GM18507 (cell line): ENCODE measurements at regions not wholly inside any gene's neighbourhood (a gene's known extent, or its start where the extent isn't known, plus 50 kb on each side); places are given as distances from the start of the nearest gene placed in this dataset.

Source experiments
- DNase-seq: peaks from one replicate; pipeline ENCODE4 v3.0.0; 2011; ENCODE audit warnings: low read depth; ENCODE audit not compliant: insufficient read length; ENCODE audit errors: extremely low spot score
- FAIRE-seq: peaks from 2 replicates; lab custom pipeline; 2011; peaks lifted over from hg19 to GRCh38; lab: Jason Lieb, UNC

GRCh38 chr1:72781038-72781437 lies 498.7 kb upstream of the NEGR1 start:
- DNase-seq = no peak
- no peak for FAIRE-seq

- DNase-seq (no peak), FAIRE-seq (no peak)
These were observed 497.9 kb upstream of the NEGR1 start for GRCh38 chr1:72780212-72780611.

- FAIRE-seq (no peak), DNase-seq (no peak)
These were observed 495.6 kb upstream of the NEGR1 start for GRCh38 chr1:72777918-72778317.

GRCh38 chr1:72763481-72763880 lies 481.1 kb upstream of the NEGR1 start:
- FAIRE-seq = no peak
- DNase-seq = no peak

GRCh38 chr1:72759486-72759885 lies 477.1 kb upstream of the NEGR1 start:
- DNase-seq (no peak), FAIRE-seq (no peak)

- no peak for FAIRE-seq
These were observed 475.5 kb upstream of the NEGR1 start for GRCh38 chr1:72757843-72758242.

GRCh38 chr1:72745413-72745812 lies 463.1 kb upstream of the NEGR1 start:
- FAIRE-seq (no peak), DNase-seq (no peak)

More at GRCh38 chr1:72757843-72758242, 475.5 kb upstream of the NEGR1 start:
- DNase-seq = no peak

- FAIRE-seq = no peak
These were observed 452.1 kb upstream of the NEGR1 start for GRCh38 chr1:72734415-72734814.

GRCh38 chr1:72724951-72725861 lies 442.9 kb upstream of the NEGR1 start:
- FAIRE-seq = no peak
- no peak for DNase-seq

More at GRCh38 chr1:72734415-72734814, 452.1 kb upstream of the NEGR1 start:
- DNase-seq = no peak

- no peak for DNase-seq
- no peak for FAIRE-seq
These were observed 423.6 kb upstream of the NEGR1 start for GRCh38 chr1:72705921-72706320.

- no peak for FAIRE-seq
- DNase-seq = no peak
These were observed 422.6 kb upstream of the NEGR1 start for GRCh38 chr1:72704841-72705477.

- DNase-seq = no peak
- FAIRE-seq = no peak
These were observed 415.1 kb upstream of the NEGR1 start for GRCh38 chr1:72697410-72697809.

- FAIRE-seq = no peak
- DNase-seq = no peak
These were observed 411.6 kb upstream of the NEGR1 start for GRCh38 chr1:72693899-72694298.

- DNase-seq = no peak
- no peak for FAIRE-seq
These were observed 411.0 kb upstream of the NEGR1 start for GRCh38 chr1:72693376-72693775.

GRCh38 chr1:72690871-72691270 lies 408.5 kb upstream of the NEGR1 start:
- DNase-seq (no peak), FAIRE-seq (no peak)

GRCh38 chr1:72678683-72679082 lies 396.3 kb upstream of the NEGR1 start:
- no peak for FAIRE-seq

GRCh38 chr1:72670902-72671301 lies 388.6 kb upstream of the NEGR1 start:
- no peak for DNase-seq
- FAIRE-seq = no peak

More at GRCh38 chr1:72678683-72679082, 396.3 kb upstream of the NEGR1 start:
- no peak for DNase-seq

GRCh38 chr1:72662918-72663317 lies 380.6 kb upstream of the NEGR1 start:
- DNase-seq (no peak), FAIRE-seq (no peak)

GRCh38 chr1:72650843-72651435 lies 368.6 kb upstream of the NEGR1 start:
- no peak for DNase-seq
- FAIRE-seq = no peak

- DNase-seq = no peak
- FAIRE-seq = no peak
These were observed 367.7 kb upstream of the NEGR1 start for GRCh38 chr1:72649991-72650390.
